CD8-positive, alpha-beta memory T cell (primary cell): ENCODE measurements at regions not wholly inside any gene's neighbourhood (a gene's known extent, or its start where the extent isn't known, plus 50 kb on each side); places are given as distances from the start of the nearest gene placed in this dataset.

Experiments used
- CTCF ChIA-PET: fragments of 350-600 bp; sonication (Branson Sonifier 250); formaldehyde crosslinking; loops from one replicate; lab custom pipeline; 2021; ENCODE audit warnings: antibody characterized with exemption; lab: Charles Lee
- POLR2A ChIA-PET: fragments of 350-600 bp; sonication (Branson Sonifier 250); formaldehyde crosslinking; loops from one replicate; lab custom pipeline; 2021; ENCODE audit warnings: antibody characterized with exemption; lab: Charles Lee
- DNase-seq, 5 donors: peaks; one replicate each; pipeline versions ENCODE4 v3.0.0 to v3.0.0-alpha.2; 2020 to 2022; ENCODE audit warnings: mixed read lengths in 1 of 5
- H3K27ac ChIP-seq: one replicate; pipeline ENCODE4 v1.7.0; 2013; ENCODE audit warnings: low read depth, mild to moderate bottlenecking, low read length, moderate library complexity
- H3K27me3 ChIP-seq: 2 replicates; pipeline ENCODE4 v1.7.0; 2013; ENCODE audit warnings: low read length, mild to moderate bottlenecking; ENCODE audit not compliant: insufficient read depth, poor library complexity, severe bottlenecking
- H3K36me3 ChIP-seq: 2 replicates; pipeline ENCODE4 v1.7.0; 2013; ENCODE audit warnings: mild to moderate bottlenecking, low read length, moderate library complexity; ENCODE audit not compliant: insufficient read depth
- H3K4me1 ChIP-seq: 2 replicates; pipeline ENCODE4 v1.7.0; 2013; ENCODE audit warnings: mild to moderate bottlenecking, low read length, moderate library complexity; ENCODE audit not compliant: insufficient read depth
- H3K4me3 ChIP-seq: 2 replicates; pipeline ENCODE4 v1.7.0; 2013; ENCODE audit warnings: mild to moderate bottlenecking, low read length
- H3K9me3 ChIP-seq: 2 replicates; pipeline ENCODE4 v1.7.0; 2013; ENCODE audit warnings: mild to moderate bottlenecking, low read length
- H3K27ac Mint-ChIP-seq, 8 donors: one replicate each; pipeline ENCODE4 v1.8.0; 2020 to 2021; ENCODE audit warnings: mixed read lengths in 8 of 8, mild to moderate bottlenecking in 6 of 8, inconsistent platforms in 3 of 8, moderate library complexity in 3 of 8
- H3K27me3 Mint-ChIP-seq, 2 donors: one replicate each; pipeline ENCODE4 v1.8.0; 2020 to 2021; ENCODE audit warnings: mixed read lengths in 2 of 2, mild to moderate bottlenecking in 1 of 2, moderate library complexity in 1 of 2
- H3K36me3 Mint-ChIP-seq, 3 donors: one replicate each; pipeline ENCODE4 v1.8.0; 2020 to 2021; ENCODE audit warnings: mixed read lengths in 3 of 3, inconsistent platforms in 1 of 3, mild to moderate bottlenecking in 1 of 3
- H3K4me1 Mint-ChIP-seq, 3 donors: one replicate each; pipeline ENCODE4 v1.8.0; 2020 to 2021; ENCODE audit warnings: mixed read lengths in 3 of 3, inconsistent platforms in 1 of 3, mild to moderate bottlenecking in 1 of 3
- H3K4me3 Mint-ChIP-seq, 7 donors: one replicate each; pipeline ENCODE4 v1.8.0; 2020 to 2021; ENCODE audit warnings: mixed read lengths in 7 of 7, mild to moderate bottlenecking in 6 of 7, moderate library complexity in 4 of 7, inconsistent platforms in 2 of 7
- H3K9me3 Mint-ChIP-seq, 5 donors: one replicate each; pipeline ENCODE4 v1.8.0; 2020 to 2022; ENCODE audit warnings: mixed read lengths in 5 of 5, mild to moderate bottlenecking in 3 of 5, moderate library complexity in 2 of 5, inconsistent platforms in 1 of 5

DNA sequence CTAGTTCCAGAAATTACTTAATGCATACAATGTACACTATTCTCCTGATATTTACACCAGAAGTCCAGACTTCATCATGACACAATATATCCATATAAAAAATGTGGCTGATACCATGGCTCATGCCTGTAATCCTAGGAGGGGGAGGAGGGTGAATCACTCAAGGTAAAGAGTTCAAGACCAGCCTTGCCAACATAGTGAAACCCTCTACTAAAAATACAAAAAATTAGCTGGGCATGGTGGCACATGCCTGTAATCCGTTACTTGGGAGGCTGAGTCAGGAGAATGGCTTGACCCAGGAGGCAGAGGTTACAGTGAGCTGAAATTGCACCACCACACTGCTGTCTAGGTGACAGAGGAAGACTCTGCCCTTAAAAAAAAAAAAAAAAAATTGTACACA, 192.5 kb upstream of the HSFY2 start:
- Histone ChIP-seq H3K36me3 (no peaks in the 10 kb centered on the region), H3K27ac (no peak overlapping the region), H3K4me3 (no peak overlapping the region), H3K9me3 (no peaks in the 10 kb centered on the region), H3K4me1 (no peaks in the 10 kb centered on the region), H3K27me3 (no peaks in the 10 kb centered on the region)
- H3K27me3 Mint-ChIP-seq = no peaks in the 10 kb centered on the region
- H3K36me3 Mint-ChIP-seq = no peaks in the 10 kb centered on the region
- DNase-seq = no peak
- H3K9me3 Mint-ChIP-seq = no peaks in the 10 kb centered on the region
- CTCF ChIA-PET = no interaction called here
- POLR2A ChIA-PET = no interaction called here
- H3K27ac Mint-ChIP-seq = no peak overlapping the region
- no peak overlapping the region for H3K4me3 Mint-ChIP-seq
- H3K4me1 Mint-ChIP-seq = no peaks in the 10 kb centered on the region

DNA sequence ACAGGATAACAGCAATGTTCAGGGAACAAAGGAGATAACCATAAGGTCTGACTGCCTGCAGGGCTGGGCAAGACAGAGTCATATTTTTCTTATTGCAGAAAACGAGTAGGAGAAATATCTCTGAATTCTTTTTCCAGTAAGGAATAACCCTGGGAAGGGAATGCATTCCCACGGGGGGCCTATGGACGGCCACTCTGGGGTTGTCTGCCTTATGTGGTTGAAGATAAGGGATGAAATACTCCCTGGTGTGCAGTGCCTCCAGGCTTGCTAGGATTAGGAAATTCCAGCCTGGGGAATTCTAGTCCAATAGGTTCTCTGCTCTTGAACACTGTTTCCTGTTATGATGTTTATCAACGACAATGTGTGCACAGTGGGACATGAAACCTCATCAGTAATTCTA, 185.3 kb upstream of the HSFY2 start:
- no peak overlapping the region for H3K4me3 Mint-ChIP-seq
- no peak overlapping the region for H3K27ac ChIP-seq
- H3K36me3 ChIP-seq = no peaks in the 10 kb centered on the region
- H3K4me1 Mint-ChIP-seq = no peaks in the 10 kb centered on the region
- H3K9me3 ChIP-seq = no peaks in the 10 kb centered on the region
- no peaks in the 10 kb centered on the region for H3K27me3 Mint-ChIP-seq
- H3K4me3 ChIP-seq = no peak overlapping the region
- no peaks in the 10 kb centered on the region for H3K36me3 Mint-ChIP-seq
- POLR2A ChIA-PET = no interaction called here
- DNase-seq = no peak
- no peaks in the 10 kb centered on the region for H3K4me1 ChIP-seq
- CTCF ChIA-PET = no interaction called here
- H3K9me3 Mint-ChIP-seq = no peaks in the 10 kb centered on the region
- no peaks in the 10 kb centered on the region for H3K27me3 ChIP-seq
- H3K27ac Mint-ChIP-seq = no peak overlapping the region

DNA sequence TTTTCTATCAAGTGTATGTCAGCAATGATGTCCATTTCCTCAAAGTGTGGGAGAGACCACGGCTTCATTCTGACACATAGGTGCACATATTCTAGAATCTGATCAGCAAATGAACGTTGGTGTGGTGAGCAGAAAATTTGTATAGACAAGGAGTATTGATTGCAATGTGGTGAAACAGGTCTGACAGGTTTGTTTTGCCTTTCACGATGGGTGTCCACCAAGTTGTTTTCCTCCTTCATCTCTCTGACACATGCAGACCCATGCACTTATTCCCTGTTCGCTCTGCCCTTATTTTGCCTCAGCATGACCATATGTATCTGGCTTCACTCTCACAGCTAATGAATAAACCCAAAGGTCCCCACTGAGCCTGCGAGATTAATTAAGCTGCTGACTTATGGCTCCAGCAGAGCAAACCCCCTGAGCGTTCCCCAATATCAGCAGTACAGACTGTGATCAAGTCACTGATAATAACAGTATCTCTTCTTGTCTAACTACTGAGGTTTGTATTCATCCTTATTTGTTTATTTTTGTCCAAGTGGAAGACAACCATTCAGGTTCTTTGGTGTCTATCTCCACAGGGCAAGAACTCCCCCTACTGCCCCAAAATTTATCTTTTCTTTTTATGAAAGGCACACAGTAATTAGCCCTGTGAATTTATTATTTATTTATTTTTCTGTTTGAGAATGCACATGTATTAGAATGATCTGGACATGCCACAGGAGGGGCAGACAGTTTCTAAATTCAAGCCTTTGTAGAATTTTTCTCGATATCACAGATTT, 178.3 kb upstream of the HSFY2 start:
- no peaks in the 10 kb centered on the region for H3K4me1 ChIP-seq
- CTCF ChIA-PET = no interaction called here
- no peak overlapping the region for H3K4me3 Mint-ChIP-seq

DNA sequence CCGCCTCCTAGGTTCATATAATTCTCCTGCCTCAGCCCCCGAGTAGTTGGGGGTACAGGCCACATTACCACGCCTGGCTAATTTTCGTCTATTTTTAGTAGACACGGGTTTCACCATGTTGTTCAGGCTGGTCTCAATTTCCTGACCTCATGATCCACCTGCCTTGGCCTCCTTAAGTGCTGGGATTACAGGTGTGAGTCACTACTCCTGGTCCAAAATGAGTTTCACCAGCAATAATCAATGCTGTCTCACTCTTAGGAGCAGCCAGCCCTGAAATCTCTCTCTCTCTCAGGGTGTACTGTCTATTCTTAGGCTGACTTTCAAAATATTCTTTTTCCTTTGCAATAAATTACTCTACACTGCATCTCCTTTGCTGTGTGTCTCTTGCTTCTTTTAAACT, 177.5 kb upstream of the HSFY2 start:
- Mint-ChIP-seq H3K9me3 (peaks cover 0 to 21% (median 0%) of the 10 kb centered on the region in 5 donors), H3K27me3 (no peaks in the 10 kb centered on the region), H3K27ac (no peak overlapping the region), H3K36me3 (no peaks in the 10 kb centered on the region), H3K4me3 (no peak overlapping the region), H3K4me1 (no peaks in the 10 kb centered on the region)
- no peaks in the 10 kb centered on the region for H3K36me3 ChIP-seq
- H3K27me3 ChIP-seq = no peaks in the 10 kb centered on the region
- no peaks in the 10 kb centered on the region for H3K9me3 ChIP-seq
- H3K4me1 ChIP-seq = no peaks in the 10 kb centered on the region
- ChIA-PET POLR2A (no interaction called here), CTCF (no interaction called here)
- no peak overlapping the region for H3K4me3 ChIP-seq
- DNase-seq = no peak
- no peak overlapping the region for H3K27ac ChIP-seq

More for the DNA sequence above, 178.3 kb upstream of the HSFY2 start:
- Histone ChIP-seq H3K27me3 (no peaks in the 10 kb centered on the region), H3K36me3 (no peaks in the 10 kb centered on the region), H3K9me3 (no peaks in the 10 kb centered on the region), H3K27ac (no peak overlapping the region), H3K4me3 (no peak overlapping the region)
- no peak overlapping the region for H3K27ac Mint-ChIP-seq
- POLR2A ChIA-PET = no interaction called here
- no peaks in the 10 kb centered on the region for H3K36me3 Mint-ChIP-seq
- no peaks in the 10 kb centered on the region for H3K27me3 Mint-ChIP-seq
- H3K4me1 Mint-ChIP-seq = no peaks in the 10 kb centered on the region
- H3K9me3 Mint-ChIP-seq = peaks cover 0 to 13% (median 0%) of the 10 kb centered on the region in 5 donors
- DNase-seq = no peak

DNA sequence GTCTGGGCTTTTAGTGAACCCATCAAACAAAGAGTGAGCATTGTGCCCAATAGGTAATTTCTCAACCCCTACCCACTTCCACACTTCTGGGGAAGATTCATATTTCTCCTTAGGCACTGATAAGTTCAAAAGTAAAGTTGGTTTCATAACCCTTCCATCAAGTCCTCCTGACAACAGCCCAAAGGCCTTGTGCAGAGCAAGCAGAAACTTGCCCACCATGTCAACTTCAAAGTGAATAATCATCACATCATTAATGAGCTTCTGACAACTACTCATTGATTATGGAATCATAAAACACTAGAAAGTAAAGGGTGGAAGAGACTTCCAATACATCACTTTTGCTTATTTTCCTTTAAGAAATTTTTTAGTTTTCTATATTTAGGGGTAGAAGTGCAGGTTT, 163.3 kb upstream of the HSFY2 start:
- H3K4me3 ChIP-seq = no peak overlapping the region

DNA sequence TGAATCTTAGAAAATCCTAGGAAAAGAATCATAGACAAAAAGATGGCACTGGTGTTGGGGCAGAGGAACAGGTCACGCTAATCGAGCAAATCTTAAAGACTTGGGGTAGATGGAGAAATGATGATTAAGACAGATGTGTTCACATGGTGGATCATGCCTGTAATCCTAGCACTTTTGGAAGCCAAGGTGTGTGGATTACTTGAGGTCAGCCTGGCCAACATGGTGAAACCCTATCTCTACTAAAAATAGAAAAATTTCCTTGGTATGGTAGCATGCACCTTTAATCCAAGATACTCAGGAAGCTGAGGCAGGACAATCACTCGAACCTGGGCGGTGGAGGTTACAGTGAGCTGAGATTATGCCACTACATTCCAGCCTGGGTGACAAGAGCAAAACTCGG, 145.7 kb upstream of the HSFY2 start:
- no peaks in the 10 kb centered on the region for H3K27me3 Mint-ChIP-seq
- no peak overlapping the region for H3K4me3 Mint-ChIP-seq
- no peak for DNase-seq
- H3K9me3 Mint-ChIP-seq = no peaks in the 10 kb centered on the region
- no peaks in the 10 kb centered on the region for H3K36me3 ChIP-seq
- no peaks in the 10 kb centered on the region for H3K27me3 ChIP-seq
- no peaks in the 10 kb centered on the region for H3K4me1 ChIP-seq
- ChIA-PET CTCF (no interaction called here), POLR2A (no interaction called here)
- no peaks in the 10 kb centered on the region for H3K9me3 ChIP-seq
- H3K36me3 Mint-ChIP-seq = no peaks in the 10 kb centered on the region
- no peak overlapping the region for H3K27ac ChIP-seq
- no peaks in the 10 kb centered on the region for H3K4me1 Mint-ChIP-seq
- no peak overlapping the region for H3K27ac Mint-ChIP-seq
- H3K4me3 ChIP-seq = no peak overlapping the region

More for the DNA sequence above, 163.3 kb upstream of the HSFY2 start:
- POLR2A ChIA-PET = no interaction called here
- H3K36me3 ChIP-seq = no peaks in the 10 kb centered on the region
- H3K4me3 Mint-ChIP-seq = no peak overlapping the region
- no peaks in the 10 kb centered on the region for H3K27me3 Mint-ChIP-seq
- no peaks in the 10 kb centered on the region for H3K36me3 Mint-ChIP-seq
- no peaks in the 10 kb centered on the region for H3K27me3 ChIP-seq
- H3K9me3 ChIP-seq = no peaks in the 10 kb centered on the region
- no peaks in the 10 kb centered on the region for H3K4me1 Mint-ChIP-seq
- CTCF ChIA-PET = no interaction called here
- no peaks in the 10 kb centered on the region for H3K4me1 ChIP-seq
- H3K27ac Mint-ChIP-seq = no peak overlapping the region
- no peak overlapping the region for H3K27ac ChIP-seq
- H3K9me3 Mint-ChIP-seq = no peaks in the 10 kb centered on the region
- no peak for DNase-seq

DNA sequence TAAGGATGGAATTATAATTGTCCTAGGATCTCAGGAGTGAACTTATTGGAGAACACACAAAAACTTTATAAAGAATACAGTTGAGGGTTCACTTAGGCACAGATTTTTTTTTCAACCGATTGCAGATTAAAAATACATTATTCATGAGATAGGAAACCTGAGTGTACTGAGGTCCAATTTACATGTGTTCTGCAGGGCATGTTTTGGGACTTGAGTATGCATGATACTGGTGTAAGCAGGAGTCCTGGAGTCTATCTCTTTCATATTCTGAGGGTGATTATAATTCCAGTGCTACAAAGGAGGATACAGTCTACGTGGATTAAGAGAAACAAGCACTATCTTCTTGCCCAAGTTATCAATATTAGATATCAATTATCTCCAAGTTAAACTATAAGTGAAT, 139.3 kb upstream of the HSFY2 start:
- no peak overlapping the region for H3K27ac Mint-ChIP-seq

DNA sequence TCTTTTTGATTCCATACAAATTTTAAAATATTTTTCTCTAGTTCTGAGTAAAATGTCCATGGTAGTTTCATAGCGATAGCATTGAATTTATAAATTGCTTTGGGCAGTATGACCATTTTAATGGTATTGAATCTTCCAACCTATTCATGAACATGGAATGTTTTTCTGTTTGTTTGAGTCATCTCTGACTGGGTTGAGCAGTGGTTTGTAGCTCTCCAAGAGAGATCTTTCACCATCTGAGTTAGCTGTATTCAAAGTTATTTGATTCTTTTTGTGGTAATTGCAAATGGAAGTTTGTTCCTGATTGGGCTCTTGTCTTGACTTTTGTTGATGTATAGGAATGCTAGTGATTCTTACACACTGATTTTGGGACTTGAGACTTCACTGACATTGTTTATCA, 136.3 kb upstream of the HSFY2 start:
- Mint-ChIP-seq H3K27me3 (no peaks in the 10 kb centered on the region), H3K27ac (no peak overlapping the region), H3K36me3 (no peaks in the 10 kb centered on the region), H3K9me3 (no peaks in the 10 kb centered on the region), H3K4me3 (no peak overlapping the region), H3K4me1 (no peaks in the 10 kb centered on the region)
- Histone ChIP-seq H3K27me3 (no peaks in the 10 kb centered on the region), H3K36me3 (no peaks in the 10 kb centered on the region), H3K4me3 (no peak overlapping the region), H3K4me1 (no peaks in the 10 kb centered on the region), H3K27ac (no peak overlapping the region), H3K9me3 (no peaks in the 10 kb centered on the region)
- POLR2A ChIA-PET = no interaction called here
- CTCF ChIA-PET = no interaction called here
- no peak for DNase-seq

More for the DNA sequence above, 139.3 kb upstream of the HSFY2 start:
- H3K9me3 Mint-ChIP-seq = no peaks in the 10 kb centered on the region
- DNase-seq = no peak
- no peak overlapping the region for H3K27ac ChIP-seq
- H3K36me3 ChIP-seq = no peaks in the 10 kb centered on the region
- H3K36me3 Mint-ChIP-seq = no peaks in the 10 kb centered on the region
- no peaks in the 10 kb centered on the region for H3K27me3 ChIP-seq
- no peaks in the 10 kb centered on the region for H3K4me1 Mint-ChIP-seq
- no peak overlapping the region for H3K4me3 ChIP-seq
- no peaks in the 10 kb centered on the region for H3K27me3 Mint-ChIP-seq
- POLR2A ChIA-PET = no interaction called here
- no peaks in the 10 kb centered on the region for H3K4me1 ChIP-seq
- CTCF ChIA-PET = no interaction called here
- no peaks in the 10 kb centered on the region for H3K9me3 ChIP-seq
- H3K4me3 Mint-ChIP-seq = no peak overlapping the region
